Neuronal stem cell (in vitro differentiated cells): ENCODE measurements at regions not wholly inside any gene's neighbourhood (a gene's known extent, or its start where the extent isn't known, plus 50 kb on each side); places are given as distances from the start of the nearest gene placed in this dataset.
"Not testable (repeated sequence)": the region's sequence is repeated elsewhere in the genome, so short reads cannot be mapped to it uniquely, and the experiment has no call there.

Experiments used
- DNase-seq: peaks from one replicate; pipeline ENCODE4 v3.0.0-alpha.2; 2013; ENCODE audit warnings: low spot score
- H2AFZ ChIP-seq: one replicate; pipeline ENCODE4 v1.6.1; 2013; ENCODE audit warnings: mild to moderate bottlenecking, low read length, inconsistent platforms
- H2AK5ac ChIP-seq: 2 replicates; pipeline ENCODE4 v1.6.1; 2013; ENCODE audit warnings: low read depth, mild to moderate bottlenecking, inconsistent platforms, low read length, moderate library complexity, mixed read lengths
- H2BK120ac ChIP-seq: 2 replicates; pipeline ENCODE4 v1.6.1; 2013; ENCODE audit warnings: low read depth, mild to moderate bottlenecking, inconsistent platforms, low read length, moderate library complexity, mixed read lengths
- H2BK12ac ChIP-seq: one replicate; pipeline ENCODE4 v1.6.1; 2013; ENCODE audit warnings: low read length, inconsistent platforms
- H2BK15ac ChIP-seq: 2 replicates; pipeline ENCODE4 v1.6.1; 2013; ENCODE audit warnings: mild to moderate bottlenecking, low read length, inconsistent platforms, mixed read lengths
- H2BK5ac ChIP-seq: one replicate; pipeline ENCODE4 v1.6.1; 2013; ENCODE audit warnings: inconsistent platforms, mild to moderate bottlenecking, low read length, moderate library complexity
- H3K14ac ChIP-seq: one replicate; pipeline ENCODE4 v1.6.1; 2013; ENCODE audit warnings: low read length, inconsistent platforms
- H3K18ac ChIP-seq: 2 replicates; pipeline ENCODE4 v1.6.1; 2013; ENCODE audit warnings: low read length, inconsistent platforms
- H3K23ac ChIP-seq: 2 replicates; pipeline ENCODE4 v1.6.1; 2013; ENCODE audit warnings: low read depth, mild to moderate bottlenecking, mixed read lengths, low read length, inconsistent platforms; ENCODE audit not compliant: poor library complexity
- H3K27ac ChIP-seq: replicated peaks from 3 replicates; pipeline ENCODE4 v1.5.1; 2013; ENCODE audit warnings: low read length, inconsistent platforms
- H3K27me3 ChIP-seq, 3 experiments: 2 replicates each; pipeline ENCODE4 v1.6.1; 2013; ENCODE audit warnings: low read length in 3 of 3, mild to moderate bottlenecking in 2 of 3, inconsistent platforms in 1 of 3, low read depth in 1 of 3, mixed read lengths in 1 of 3, moderate library complexity in 1 of 3; ENCODE audit not compliant: control insufficient read depth in 3 of 3, insufficient read depth in 3 of 3
- H3K36me3 ChIP-seq, 2 donors: replicated peaks in 1 of 2; 2 replicates each; pipeline ENCODE4 v1.6.1; 2013; ENCODE audit warnings: low read length in 2 of 2; ENCODE audit not compliant: control insufficient read depth in 2 of 2, insufficient read depth in 2 of 2
- H3K4ac ChIP-seq: 2 replicates; pipeline ENCODE4 v1.6.1; 2013; ENCODE audit warnings: inconsistent platforms, mild to moderate bottlenecking, low read length, moderate library complexity
- H3K4me1 ChIP-seq, 2 donors: 1 replicate in 1 of 2; 2 replicates in 1 of 2; pipeline ENCODE4 v1.6.1; 2013; ENCODE audit warnings: low read length in 2 of 2, low read depth in 1 of 2; ENCODE audit not compliant: control insufficient read depth in 2 of 2, insufficient read depth in 1 of 2
- H3K4me2 ChIP-seq: one replicate; pipeline ENCODE4 v1.6.1; 2013; ENCODE audit warnings: mild to moderate bottlenecking, low read length, inconsistent platforms; ENCODE audit not compliant: insufficient read depth, poor library complexity, severe bottlenecking
- H3K4me3 ChIP-seq, 2 donors: 2 replicates each; pipeline ENCODE4 v1.5.1; 2013; ENCODE audit warnings: low read length in 2 of 2, mild to moderate bottlenecking in 2 of 2, inconsistent platforms in 1 of 2, moderate library complexity in 1 of 2
- H3K79me1 ChIP-seq: one replicate; pipeline ENCODE4 v1.6.1; 2013; ENCODE audit warnings: low read depth, mild to moderate bottlenecking, inconsistent platforms, low read length, moderate library complexity
- H3K9ac ChIP-seq: one replicate; pipeline ENCODE4 v1.6.1; 2013; ENCODE audit warnings: mild to moderate bottlenecking, low read depth, low read length, inconsistent platforms; ENCODE audit not compliant: poor library complexity
- H3K9me3 ChIP-seq, 2 donors: replicated peaks in 1 of 2; 2 replicates each; pipeline versions ENCODE3 to v1.6.1; 2013; ENCODE audit warnings: low read length in 2 of 2, mild to moderate bottlenecking in 2 of 2, inconsistent platforms in 1 of 2, low read depth in 1 of 2, mixed read lengths in 1 of 2, moderate library complexity in 1 of 2; ENCODE audit not compliant: control insufficient read depth in 2 of 2, insufficient read depth in 1 of 2
- H4K8ac ChIP-seq: one replicate; pipeline ENCODE4 v1.6.1; 2013; ENCODE audit warnings: low read depth, mild to moderate bottlenecking, inconsistent platforms, low read length, moderate library complexity
- H4K91ac ChIP-seq: one replicate; pipeline ENCODE4 v1.6.1; 2013; ENCODE audit warnings: low read length, low read depth, mild to moderate bottlenecking, inconsistent platforms; ENCODE audit not compliant: poor library complexity
- WGBS, 2 donors: extraction: QIAGEN DNeasy Blood & Tissue Kit; methylation state at CpG; one replicate each; pipeline ENCODE4 v1.1.7; 2013; ENCODE audit warnings: missing lambda C conversion rate in 2 of 2, mixed read lengths in 1 of 2; ENCODE audit not compliant: insufficient read length in 2 of 2, insufficient replicate concordance in 1 of 2; ENCODE audit errors: extremely low coverage in 2 of 2; 5-methylcytosine and 5-hydroxymethylcytosine counted together

DNA sequence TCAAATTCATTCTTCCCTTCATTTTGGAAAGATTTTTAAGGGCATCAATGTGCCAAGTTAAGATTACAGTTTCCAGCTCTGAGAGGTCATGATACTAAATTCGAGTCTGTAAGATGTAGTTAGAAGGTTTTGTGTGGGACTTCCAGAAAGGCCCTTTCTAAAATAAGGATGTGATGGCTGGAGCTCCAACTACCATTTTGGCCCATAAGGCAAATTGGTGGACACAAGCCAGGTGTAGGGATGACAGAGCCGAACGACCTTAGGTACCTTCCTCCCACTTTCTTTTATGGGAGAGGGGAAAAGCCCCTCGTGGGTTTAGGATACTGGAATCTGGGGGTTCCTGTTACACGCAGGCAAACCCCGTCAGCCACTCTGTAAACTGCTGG is 54.3 kb upstream of the PTPDC1 start:
- H3K79me1 ChIP-seq, result no peaks in the 10 kb centered on the region
- H3K4ac ChIP-seq, result no peak overlapping the region
- H2BK12ac ChIP-seq, result no peak overlapping the region
- H4K91ac ChIP-seq, result peak overlapping the region; percentile 22
- H3K14ac ChIP-seq, result peak overlapping the region; percentile 94
- H3K9me3 ChIP-seq, result peaks cover 3 to 7% of the 10 kb centered on the region in 2 donors
- peak overlapping the region; percentile 95 for H2AFZ ChIP-seq
- H3K4me1 ChIP-seq, result peaks cover 0 to 3% of the 10 kb centered on the region in 2 donors
- no peaks in the 10 kb centered on the region for H3K36me3 ChIP-seq
- H2BK15ac ChIP-seq, result no peak overlapping the region
- no peak overlapping the region for H3K27ac ChIP-seq
- H3K4me3 ChIP-seq, result peak overlapping the region; percentile 91 to 96
- H3K9ac ChIP-seq, result peak overlapping the region; percentile 86
- peak overlapping the region; percentile 19 for H4K8ac ChIP-seq
- peak overlapping the region; percentile 35 for H2BK120ac ChIP-seq
- peak overlapping the region; percentile 79 for H3K4me2 ChIP-seq
- no peak overlapping the region for H3K23ac ChIP-seq
- H3K27me3 ChIP-seq, result peaks cover 0 to 5% (median 0%) of the 10 kb centered on the region in 3 experiments
- no peak overlapping the region for H2AK5ac ChIP-seq
- no peak overlapping the region for H2BK5ac ChIP-seq
- WGBS, 2 donors, result no CpG with 5 or more reads among the region's 6 CpGs
- no peak for DNase-seq
- H3K18ac ChIP-seq, result peak overlapping the region; percentile 100

DNA sequence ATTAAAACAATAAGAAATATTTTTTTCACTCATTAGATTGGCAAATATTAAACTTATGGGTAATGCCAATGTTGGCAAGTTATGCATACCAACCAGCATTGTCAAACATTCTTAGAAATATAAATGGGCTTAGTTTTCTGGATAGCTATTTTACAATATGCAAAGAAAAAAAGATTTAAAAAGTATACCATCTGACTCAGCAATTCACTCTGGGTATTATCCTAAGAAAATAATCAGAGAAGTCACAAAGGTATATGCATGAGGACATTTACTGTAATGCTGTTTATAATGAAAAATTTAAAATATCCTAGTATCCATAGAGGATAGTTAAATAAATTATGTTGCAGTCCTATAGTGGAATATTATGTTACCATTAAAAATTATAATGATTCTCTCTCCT is 57.4 kb upstream of the PTPDC1 start:
- no peak overlapping the region for H3K4me2 ChIP-seq
- H3K27ac ChIP-seq, result no peak overlapping the region
- no peak overlapping the region for H3K18ac ChIP-seq
- no peak overlapping the region for H2BK5ac ChIP-seq
- peaks cover 3 to 7% of the 10 kb centered on the region in 2 donors for H3K9me3 ChIP-seq
- no peak overlapping the region for H3K9ac ChIP-seq
- H2BK15ac ChIP-seq, result no peak overlapping the region
- H3K36me3 ChIP-seq, result no peaks in the 10 kb centered on the region
- peaks cover 0 to 3% of the 10 kb centered on the region in 2 donors for H3K4me1 ChIP-seq
- no peak overlapping the region for H3K23ac ChIP-seq
- DNase-seq, result no peak
- H2AK5ac ChIP-seq, result no peak overlapping the region
- H2AFZ ChIP-seq, result no peak overlapping the region
- no peak overlapping the region for H3K4me3 ChIP-seq
- no peaks in the 10 kb centered on the region for H3K79me1 ChIP-seq
- H3K14ac ChIP-seq, result no peak overlapping the region
- H4K91ac ChIP-seq, result no peak overlapping the region
- H2BK120ac ChIP-seq, result no peak overlapping the region
- peaks cover 0 to 5% (median 0%) of the 10 kb centered on the region in 3 experiments for H3K27me3 ChIP-seq
- no peak overlapping the region for H4K8ac ChIP-seq
- no peak overlapping the region for H3K4ac ChIP-seq
- H2BK12ac ChIP-seq, result no peak overlapping the region

DNA sequence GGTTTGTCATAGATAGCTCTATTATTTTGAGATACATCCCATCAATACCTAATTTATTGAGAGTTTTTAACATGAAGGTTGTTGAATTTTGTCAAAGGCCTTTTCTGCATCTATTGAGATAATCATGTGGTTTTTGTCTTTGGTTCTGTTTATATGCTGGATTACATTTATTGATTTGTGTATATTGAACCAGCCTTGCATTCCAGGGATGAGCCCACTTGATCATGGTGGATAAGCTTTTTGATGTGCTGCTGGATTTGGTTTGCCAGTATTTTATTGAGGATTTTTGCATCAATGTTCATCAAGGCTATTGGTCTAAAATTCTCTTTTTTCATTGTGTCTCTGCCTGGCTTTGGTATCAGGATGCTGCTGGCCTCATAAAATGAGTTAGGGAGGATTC is 61.8 kb upstream of the PTPDC1 start:
- not testable (repeated sequence) for H3K27ac ChIP-seq, H3K4me3 ChIP-seq, H3K23ac ChIP-seq, H2BK12ac ChIP-seq, H2BK15ac ChIP-seq, H2AFZ ChIP-seq, H3K4ac ChIP-seq, H3K14ac ChIP-seq, H4K8ac ChIP-seq, H3K18ac ChIP-seq, H3K4me1 ChIP-seq, H3K9me3 ChIP-seq, H3K36me3 ChIP-seq, H3K4me2 ChIP-seq, H2BK5ac ChIP-seq, H2BK120ac ChIP-seq, DNase-seq, H3K79me1 ChIP-seq, H3K27me3 ChIP-seq, H2AK5ac ChIP-seq, H4K91ac ChIP-seq, H3K9ac ChIP-seq

DNA sequence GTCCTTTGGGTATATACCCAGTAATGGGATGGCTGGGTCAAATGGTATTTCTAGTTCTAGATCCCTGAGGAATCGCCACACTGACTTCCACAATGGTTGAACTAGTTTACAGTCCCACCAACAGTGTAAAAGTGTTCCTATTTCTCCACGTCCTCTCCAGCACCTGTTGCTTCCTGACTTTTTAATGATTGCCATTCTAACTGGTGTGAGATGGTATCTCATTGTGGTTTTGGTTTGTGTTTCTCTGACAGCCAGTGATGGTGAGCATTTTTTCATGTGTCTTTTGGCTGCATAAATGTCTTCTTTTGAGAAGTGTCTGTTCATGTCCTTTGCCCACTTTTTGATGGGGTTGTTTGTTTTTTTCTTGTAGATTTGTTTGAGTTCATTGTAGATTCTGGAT is 63.4 kb upstream of the PTPDC1 start:
- H3K27me3 ChIP-seq, H2BK15ac ChIP-seq, H3K4me3 ChIP-seq, H3K23ac ChIP-seq, H3K9ac ChIP-seq, H3K36me3 ChIP-seq, H3K14ac ChIP-seq, H2BK5ac ChIP-seq, DNase-seq, H2BK120ac ChIP-seq, H2AFZ ChIP-seq, H3K79me1 ChIP-seq, H2BK12ac ChIP-seq, H3K4me2 ChIP-seq, H4K91ac ChIP-seq, H3K27ac ChIP-seq, H2AK5ac ChIP-seq, H3K4me1 ChIP-seq, H3K4ac ChIP-seq, H3K9me3 ChIP-seq, H3K18ac ChIP-seq, H4K8ac ChIP-seq: not testable (repeated sequence)
- no CpG with 5 or more reads among the region's 2 CpGs for WGBS, 2 donors
